ENCODE measurements at regions not wholly inside any gene's neighbourhood (a gene's known extent, or its start where the extent isn't known, plus 50 kb on each side); places are given as distances from the start of the nearest gene placed in this dataset.

DNA sequence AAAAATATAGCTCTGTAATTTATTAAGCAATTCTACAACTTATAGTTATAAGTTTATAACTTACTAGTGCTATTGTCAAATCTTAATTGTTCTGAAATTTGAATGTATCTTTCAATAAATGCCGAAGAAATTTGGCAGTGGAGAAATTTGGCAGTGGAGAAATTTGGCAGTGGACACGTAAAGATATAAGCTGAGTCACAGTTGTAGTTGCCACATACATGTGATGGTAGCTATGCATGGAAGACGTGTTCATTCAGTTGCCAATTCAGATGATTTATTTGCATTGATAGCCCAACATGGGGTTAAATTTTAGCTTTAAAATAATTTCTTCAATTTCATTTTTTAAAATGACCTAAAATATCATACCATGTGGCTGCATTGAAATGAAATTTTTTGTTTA lies 127.8 kb upstream of the NR4A3 start:
- DNase-seq (ENCODE audit: low read depth): no peak

DNA sequence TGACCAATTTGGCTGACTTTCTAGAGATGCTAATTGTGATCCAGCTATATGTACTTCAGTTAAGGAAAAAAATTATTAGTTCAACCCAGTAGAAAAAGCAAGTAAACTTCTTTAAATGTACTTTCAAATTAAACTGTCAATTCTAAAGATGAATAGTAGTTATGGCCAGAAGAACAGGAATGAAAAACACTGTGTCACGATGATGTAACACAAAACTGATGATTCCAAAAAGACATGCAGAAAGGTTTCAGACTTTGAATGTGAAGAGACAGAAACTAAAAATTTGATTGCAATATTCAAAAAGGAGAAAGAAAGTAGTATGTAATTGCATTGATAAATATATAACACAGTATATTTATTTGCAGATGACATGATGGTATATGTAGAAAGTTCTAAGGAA lies 127.3 kb upstream of the NR4A3 start:
- no peak for DNase-seq (ENCODE audit: low read depth)

DNA sequence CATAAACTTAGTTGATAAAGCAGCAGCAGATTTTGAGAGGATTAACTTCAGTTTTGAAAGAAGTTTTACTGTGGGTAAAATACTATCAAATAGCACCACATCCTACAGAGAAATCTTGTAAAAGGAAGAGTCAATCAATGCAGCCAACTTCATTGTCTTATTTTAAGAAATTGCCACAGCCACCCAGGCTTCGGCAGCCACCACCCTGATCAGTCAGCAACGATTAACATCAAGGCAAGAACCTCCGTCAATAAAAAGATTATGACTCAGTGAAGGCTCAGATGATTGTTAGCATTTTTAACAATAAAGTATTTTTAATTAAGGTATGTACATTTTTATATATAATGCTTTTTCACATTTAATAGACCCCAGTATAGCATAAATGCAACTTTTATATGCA lies 122.3 kb upstream of the NR4A3 start:
- DNase-seq (ENCODE audit: low read depth): no peak

DNA sequence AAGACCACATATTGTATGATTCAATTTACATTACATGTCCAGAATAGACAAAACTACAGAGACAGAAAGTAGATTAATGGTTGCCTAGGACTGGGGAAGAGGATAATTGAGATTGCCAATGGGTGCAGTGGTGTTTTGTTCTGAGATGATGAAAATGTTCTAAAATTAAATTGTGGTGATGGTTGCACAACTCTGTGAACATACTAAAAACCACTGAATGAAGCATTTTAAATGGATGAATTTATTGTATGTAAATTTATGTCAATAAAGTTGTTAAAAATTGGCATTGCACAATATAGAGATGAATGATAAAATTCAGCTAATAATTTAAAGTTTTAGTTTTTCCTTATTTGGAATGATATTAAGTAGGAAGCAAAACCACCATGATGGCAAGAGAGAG lies 109.5 kb upstream of the NR4A3 start:
- DNase-seq (ENCODE audit: low read depth): no peak

DNA sequence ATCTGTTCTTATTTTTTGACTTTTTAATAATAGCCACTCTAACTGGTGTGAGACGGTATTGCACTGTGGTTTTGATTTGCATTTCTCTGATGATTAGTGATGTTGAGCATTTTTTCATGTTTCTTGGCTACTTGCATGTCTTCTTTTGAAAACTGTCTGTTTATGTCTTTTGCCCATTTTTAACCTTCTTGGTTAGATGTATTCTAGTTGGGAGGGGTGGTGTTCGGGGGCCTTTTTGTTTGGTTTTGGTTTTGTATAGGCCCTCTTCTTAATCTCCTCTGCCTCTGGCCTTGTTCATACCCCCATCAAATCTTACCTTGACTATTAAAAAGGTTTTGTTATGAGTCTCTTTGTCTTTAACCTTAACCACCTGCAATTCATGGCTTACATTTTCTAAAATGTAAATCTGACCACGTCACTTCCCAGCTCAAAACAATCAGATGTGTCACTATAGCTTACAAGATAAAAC lies 107.8 kb upstream of the NR4A3 start:
- DNase-seq (ENCODE audit: low read depth): peak; percentile 33

DNA sequence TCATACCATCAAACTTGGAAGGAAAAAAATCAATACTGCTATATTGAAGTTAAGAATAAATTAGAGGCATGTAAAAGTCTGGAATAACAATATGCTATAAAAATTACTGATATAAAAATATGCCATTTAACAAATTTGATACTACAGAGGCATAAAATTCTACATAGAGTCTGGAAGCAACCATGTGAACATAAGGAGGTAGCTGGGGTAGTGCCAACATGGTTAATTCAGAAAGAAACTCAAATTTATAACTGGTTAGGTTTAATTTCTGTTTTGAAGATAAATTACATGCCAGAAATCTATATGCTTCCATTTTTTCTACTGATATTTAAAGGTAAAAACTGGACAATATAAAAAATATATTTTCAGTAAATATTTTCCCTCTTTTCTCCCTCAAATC lies 103.1 kb upstream of the NR4A3 start:
- DNase-seq (ENCODE audit: low read depth): no peak

DNA sequence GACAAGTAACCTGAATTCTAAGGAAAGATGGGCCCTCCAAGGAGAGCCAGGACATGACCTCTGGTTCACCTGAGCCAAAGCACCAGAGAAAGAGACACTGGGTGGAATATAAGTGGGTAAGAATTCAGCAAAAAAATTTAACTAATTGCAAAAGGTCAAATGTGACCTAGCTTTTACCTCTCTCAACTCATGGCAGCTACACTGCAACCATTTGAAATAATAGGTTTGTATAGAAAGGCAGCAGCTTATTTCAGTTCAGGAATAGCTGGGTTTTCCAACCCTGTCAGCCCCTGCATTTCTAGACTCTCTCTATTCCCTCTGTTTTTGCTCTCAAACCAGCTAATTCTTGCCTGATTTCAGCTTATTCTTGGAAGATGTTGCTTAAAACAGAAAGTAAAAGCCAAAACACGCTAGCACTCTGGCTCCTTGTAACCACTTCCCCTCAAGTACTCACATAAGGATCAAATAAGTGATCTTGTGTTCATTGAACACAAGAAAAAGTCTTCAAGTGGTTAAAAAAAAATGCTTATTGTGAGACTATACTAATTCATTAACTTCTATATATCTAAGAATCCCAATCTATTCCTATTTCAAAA lies 101.1 kb upstream of the NR4A3 start:
- peak; percentile 29 for DNase-seq (ENCODE audit: low read depth)

DNA sequence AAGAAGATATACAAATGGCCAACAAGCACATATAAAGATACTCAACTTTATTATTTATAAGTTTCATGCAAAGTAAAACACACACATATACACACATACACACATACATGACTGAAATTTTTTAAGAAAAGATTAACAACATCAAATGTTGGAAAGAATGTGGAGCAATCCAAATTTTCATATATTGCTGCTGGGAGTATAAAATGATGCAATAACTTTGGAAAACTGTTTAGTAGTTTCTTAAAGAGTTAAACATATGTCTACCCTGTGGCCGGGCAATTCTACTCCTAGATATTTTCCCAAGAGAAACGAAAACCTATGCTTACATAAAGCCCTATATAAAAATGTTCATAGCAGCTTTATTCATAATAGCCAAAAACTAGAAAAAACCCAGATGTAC lies 99.8 kb upstream of the NR4A3 start:
- no peak for DNase-seq (ENCODE audit: low read depth)

DNA sequence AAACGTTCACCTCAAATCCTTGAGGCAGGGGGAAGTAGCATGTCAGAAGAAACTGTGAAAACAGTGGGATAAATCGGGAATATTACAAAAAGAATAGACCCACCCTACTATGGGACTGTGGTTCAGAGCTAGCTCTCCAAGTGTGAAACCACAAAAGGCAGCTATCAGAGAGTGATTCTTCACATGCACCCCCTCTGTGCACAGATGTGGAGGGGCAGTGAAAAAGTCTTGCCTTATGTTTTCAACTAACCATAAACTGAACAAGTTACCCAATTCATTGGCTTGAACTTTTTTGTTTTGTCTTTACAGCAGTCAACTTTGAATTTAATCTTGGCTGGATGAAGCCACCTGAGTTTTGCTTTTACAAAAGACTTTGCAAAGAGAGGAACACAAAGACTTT lies 98.8 kb upstream of the NR4A3 start:
- DNase-seq (ENCODE audit: low read depth): no peak

DNA sequence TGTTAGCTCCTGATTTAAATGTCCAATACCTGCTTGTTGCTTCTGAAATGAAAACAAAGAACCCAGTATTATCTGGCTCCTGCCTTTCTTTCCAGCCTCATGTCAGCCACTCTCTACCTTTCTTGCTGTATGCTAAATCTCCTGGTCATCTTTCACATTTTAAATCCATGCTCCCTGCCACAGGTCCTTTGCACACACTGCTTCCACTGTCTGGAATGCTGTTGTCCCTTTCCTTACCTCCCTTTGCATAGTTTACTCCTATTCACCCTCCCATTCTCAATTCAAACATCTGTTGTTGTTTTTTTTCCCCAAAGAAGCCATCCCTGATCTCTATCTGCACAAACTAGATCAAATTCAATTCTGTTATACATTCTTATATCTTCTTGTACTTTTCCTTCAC lies 97.0 kb upstream of the NR4A3 start:
- DNase-seq (ENCODE audit: low read depth): no peak

DNA sequence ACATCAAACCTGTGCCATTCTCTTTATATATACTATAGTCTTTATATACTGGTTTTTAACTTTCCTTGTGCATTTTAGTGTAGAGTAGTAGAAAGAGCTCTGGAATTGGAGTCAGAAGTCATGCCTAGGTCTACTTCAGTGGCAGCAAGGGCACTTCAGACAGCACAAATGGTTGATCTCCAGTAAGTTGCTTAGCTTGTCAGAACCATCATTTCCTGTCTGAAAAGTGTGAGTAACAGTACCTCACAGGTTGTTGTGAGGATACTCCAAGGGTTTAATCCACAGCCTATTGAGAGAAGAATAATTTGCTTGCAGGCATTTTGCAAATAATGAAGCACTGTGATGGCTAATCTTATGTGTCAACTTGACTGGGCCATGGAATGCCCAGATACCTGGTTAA lies 95.8 kb upstream of the NR4A3 start:
- no peak for DNase-seq (ENCODE audit: low read depth)

DNA sequence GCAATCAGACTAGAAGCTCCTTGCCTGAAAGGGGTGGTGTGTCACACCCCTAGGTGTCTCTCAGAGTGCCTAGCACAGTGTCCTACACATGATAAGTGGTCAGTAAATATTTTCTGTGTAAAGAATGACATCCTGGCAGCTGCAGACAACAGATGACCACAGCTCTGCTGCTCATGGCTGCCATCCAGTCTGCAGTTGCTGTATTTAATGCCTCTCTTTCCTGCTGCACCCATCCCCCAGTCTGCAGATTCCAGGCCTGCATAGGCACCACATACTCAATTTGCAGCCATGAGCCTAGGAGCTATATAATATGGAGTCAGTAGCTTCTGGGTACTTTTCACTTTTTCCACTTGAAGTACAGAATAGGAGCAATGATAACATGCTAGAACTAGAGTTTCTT lies 94.9 kb upstream of the NR4A3 start:
- no peak for DNase-seq (ENCODE audit: low read depth)

DNA sequence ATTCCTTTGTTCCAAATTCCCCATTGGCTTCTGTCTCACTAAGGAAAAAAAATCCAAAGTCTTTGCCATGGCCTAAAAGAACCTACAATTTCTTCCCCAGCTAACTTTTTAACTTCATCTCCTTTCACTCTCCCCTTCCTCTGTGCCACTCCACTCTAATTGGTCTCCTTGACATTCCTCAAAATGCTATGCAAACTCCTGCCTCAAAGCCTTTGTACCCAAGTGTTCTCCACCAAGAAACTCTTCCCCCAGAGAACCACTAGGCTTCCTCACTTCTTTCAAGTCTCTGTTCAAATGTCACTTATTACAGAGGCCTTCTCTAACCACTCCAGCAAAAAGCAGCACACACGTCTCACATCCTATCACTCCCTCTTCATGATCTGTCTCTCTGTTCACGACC lies 91.6 kb upstream of the NR4A3 start:
- no peak for DNase-seq (ENCODE audit: low read depth)

DNA sequence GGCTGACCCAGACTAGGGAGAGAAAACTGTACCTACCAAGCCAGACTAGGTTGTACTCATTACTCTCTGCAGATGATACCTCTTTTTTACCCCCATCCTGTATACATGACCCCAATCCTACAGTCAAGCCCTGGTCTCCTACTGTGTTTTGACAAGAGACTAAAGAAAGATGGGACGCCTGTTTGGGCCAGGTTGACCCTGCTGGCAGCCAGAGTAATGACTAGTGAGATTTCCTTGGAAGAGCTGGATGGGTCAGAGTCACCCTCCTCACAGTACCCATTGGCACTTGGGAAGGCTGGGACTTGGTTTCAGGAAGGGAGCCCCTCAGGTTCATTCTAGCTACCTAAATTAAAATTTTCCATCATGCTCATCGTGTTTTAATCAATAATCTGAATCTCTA lies 89.7 kb upstream of the NR4A3 start:
- DNase-seq (ENCODE audit: low read depth): no peak

DNA sequence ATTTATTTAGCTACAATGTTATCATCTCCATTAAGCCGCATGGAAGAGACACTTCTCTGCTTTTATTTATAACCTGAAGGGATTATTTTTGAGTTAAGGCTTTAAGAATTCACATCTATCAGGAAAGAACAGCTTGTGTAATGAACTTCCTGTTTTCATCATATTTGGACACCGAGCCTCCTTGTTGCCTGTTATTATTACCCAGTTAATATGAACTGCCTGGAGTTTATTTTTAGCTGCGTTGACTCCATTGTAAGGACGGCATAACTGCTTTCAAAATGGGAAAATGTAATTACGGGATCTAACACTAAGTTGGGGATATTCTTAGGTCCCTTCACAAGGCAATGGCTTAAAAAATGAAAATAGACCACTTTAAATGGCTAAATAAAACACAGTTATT lies 89.0 kb upstream of the NR4A3 start:
- DNase-seq (ENCODE audit: low read depth): no peak

DNA sequence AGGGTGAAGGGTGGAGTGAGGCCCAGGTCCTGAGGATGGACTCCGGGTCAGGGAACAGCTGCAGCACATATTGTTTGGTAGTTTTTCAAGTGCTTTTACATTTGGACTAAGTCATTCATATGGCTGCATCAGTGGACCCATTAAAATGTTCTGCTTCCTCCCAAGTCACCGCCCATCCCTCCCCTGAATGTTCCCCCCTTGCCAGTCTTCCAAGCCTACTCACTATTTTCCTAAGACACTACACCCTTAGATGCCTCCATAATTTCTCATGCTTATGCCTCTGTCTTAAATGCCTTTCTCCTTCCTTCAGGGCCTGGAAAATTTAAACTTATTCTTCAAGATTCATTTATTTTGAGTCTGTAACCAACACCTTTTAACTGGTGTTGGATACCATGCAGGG lies 86.6 kb upstream of the NR4A3 start:
- no peak for DNase-seq (ENCODE audit: low read depth)

DNA sequence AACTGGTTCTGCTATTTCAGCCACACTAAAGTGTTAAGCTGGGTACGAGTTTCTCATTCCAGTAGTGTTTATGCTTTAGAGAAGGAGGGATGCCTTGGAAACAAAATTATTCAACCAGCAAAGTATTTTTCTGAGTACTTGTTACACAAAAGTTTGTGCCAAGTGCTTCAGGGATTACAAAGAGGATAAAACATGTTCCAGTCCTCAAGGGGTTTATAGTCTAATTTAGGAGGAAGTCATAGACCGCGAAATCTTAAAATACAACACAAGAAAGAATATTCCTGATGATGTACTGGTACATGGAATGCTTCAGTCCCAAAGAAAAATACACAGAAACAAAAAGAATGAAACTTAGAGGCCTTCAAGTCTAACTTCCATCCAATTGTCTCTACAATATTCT lies 85.4 kb upstream of the NR4A3 start:
- DNase-seq (ENCODE audit: low read depth): no peak

DNA sequence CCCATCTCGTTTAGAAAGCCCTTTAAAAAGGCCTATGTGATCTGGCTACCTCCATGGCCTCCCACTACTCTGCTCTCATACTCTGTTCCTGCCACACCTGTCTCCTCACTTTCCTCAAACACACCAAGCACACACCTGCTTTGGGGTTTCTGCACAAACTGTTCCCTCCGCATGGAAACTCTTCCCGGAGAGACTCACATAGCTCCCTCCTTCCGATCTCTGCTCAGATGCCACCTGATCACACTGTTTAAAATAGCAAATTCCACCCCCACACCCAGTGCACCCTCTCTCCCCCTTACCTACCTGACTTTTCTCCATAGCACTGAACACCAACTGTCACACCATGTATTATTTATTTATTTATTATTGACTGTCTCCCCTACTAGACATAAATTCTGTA lies 84.0 kb upstream of the NR4A3 start:
- no peak for DNase-seq (ENCODE audit: low read depth)

DNA sequence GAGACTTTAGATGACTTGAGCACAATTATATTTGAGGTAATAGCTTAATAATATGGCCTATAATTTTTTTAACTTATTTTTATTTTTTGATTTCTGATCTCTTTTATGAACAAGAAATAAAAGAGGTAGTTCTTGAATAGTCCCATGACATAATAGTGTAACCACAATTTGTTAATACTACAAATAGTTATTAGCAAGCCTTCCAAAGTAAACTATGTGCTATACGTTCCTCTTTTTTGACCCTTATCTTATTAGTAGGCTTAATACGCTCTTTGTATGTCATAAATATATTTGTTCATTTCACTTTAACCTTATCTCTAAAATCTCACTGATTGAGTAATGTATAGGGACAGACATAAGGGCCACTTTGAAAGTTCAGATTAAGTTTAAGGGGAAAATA lies 78.7 kb upstream of the NR4A3 start:
- DNase-seq (ENCODE audit: low read depth): no peak

DNA sequence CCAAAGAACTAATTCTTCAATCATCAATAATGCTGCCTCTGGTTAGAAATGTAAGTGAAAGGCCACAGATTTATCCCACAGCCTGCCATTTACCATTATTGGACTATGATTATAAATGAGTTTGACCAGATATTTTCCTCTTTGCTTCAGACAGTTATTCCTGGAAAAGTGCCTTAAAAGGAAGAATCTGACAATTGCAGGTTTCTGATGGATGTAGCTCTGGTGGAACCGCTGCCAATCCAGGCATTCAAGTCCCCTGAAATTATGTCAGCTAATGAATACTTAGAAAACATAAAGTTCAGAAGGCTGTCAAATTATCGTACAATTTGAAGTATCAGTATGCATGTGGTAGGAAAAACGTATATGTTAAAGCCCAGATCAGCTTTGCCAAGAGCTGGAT lies 78.2 kb upstream of the NR4A3 start:
- no peak for DNase-seq (ENCODE audit: low read depth)

DNA sequence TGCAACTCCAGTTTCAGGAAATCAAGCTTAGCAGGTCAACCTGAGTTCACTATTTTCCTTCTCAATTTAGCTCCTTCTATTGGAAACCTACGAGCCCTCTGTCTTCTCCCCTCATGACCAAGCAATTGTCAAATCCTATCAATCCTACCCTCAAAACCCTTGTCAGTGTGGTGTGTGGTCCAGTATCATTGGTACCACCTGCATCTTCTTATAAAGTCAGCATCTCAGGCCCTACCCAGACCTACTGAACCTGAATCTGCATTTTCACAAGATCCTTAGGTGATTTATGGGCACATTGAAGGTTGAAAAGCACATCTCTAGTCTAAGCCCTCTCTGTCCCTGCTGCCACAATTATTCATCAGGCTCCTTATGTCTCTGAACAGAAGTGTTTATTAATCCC lies 77.6 kb upstream of the NR4A3 start:
- no peak for DNase-seq (ENCODE audit: low read depth)

DNA sequence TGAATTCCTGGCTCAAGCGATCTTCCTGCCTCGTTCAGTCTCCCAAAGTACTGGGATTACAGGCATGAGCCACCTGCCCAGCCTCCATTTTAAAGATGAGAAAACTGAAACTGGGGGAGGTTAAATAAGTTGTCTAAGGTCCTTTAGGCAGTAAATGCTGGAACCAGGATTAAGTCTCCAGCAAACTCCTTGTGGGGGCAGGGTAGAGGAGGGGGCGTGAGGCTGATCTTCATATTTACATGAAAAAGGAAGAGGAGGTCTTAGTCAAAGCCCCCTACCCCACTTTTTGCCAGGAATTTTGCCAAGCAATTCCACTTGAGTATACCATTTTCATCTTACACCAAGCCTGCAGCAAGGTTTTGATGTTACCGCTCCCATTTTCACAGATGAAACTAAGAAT lies 76.6 kb upstream of the NR4A3 start:
- no peak for DNase-seq (ENCODE audit: low read depth)

DNA sequence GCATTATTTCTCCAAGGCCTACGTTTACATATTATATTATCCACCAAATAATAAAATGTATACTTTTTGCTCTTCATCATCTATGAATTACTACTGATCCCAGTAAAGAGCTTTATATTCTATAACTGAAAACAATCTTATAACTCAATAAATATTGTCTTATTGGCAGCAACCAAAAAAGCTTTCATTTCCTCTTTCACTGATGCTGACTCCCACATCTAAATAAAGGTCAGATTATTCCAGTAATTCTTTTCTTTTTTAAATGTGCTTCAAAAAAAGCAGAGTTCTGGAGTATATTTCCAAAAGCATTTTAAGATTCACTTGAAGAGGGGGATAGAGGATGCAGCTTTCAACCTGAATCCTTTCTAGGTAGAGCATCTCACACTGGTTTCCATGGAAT lies 75.3 kb upstream of the NR4A3 start:
- no peak for DNase-seq (ENCODE audit: low read depth)

DNA sequence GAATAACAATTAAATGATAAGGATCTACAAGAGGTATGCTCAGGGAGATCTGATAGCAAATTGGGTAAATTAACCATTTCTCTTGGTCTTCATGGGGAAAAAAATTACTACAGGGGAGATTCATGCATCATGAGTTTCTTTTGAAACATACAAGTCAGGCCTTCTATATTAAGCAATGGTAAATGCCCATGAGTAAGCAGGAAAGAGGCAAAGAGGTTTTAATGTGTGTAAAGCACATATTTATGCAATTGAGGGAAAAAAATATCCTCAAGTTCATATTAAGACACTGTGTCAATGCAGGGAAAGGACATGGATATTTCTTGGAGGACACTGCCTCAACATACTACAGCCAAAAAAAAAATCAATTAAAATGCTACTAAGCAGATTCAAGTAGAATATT lies 73.4 kb upstream of the NR4A3 start:
- DNase-seq (ENCODE audit: low read depth): no peak

Data from HT1080 (cell line).